HG02981 (cell line): ENCODE measurements at regions not wholly inside any gene's neighbourhood (a gene's known extent, or its start where the extent isn't known, plus 50 kb on each side); places are given as distances from the start of the nearest gene placed in this dataset.
"Not testable (repeated sequence)": the region's sequence is repeated elsewhere in the genome, so short reads cannot be mapped to it uniquely, and the experiment has no call there.

ENCODE experiments used
- ATAC-seq: cut with Tn5 transposase; IDR thresholded peaks from one replicate; pipeline ENCODE4 v1.9.1; 2021; ENCODE audit warnings: mild to moderate bottlenecking, moderate library complexity; ENCODE audit not compliant: unreplicated experiment

- no peak for ATAC-seq
Measured at GRCh38 chr18:28768791-28769768, 592.1 kb upstream of the CDH2 start.

GRCh38 chr18:28767727-28768211, 590.8 kb upstream of the CDH2 start:
- ATAC-seq = no peak

- ATAC-seq = no peak
Measured at GRCh38 chr18:28767201-28767600, 590.3 kb upstream of the CDH2 start.

GRCh38 chr18:28766721-28767120, 589.8 kb upstream of the CDH2 start:
- ATAC-seq = no peak

- no peak for ATAC-seq
Measured at GRCh38 chr18:28766027-28766426, 589.1 kb upstream of the CDH2 start.

- no peak for ATAC-seq
Measured at GRCh38 chr18:28760299-28760698, 583.4 kb upstream of the CDH2 start.

- ATAC-seq = no peak
Measured at GRCh38 chr18:28757466-28758008, 580.6 kb upstream of the CDH2 start.

GRCh38 chr18:28743115-28743514, 566.2 kb upstream of the CDH2 start:
- no peak for ATAC-seq

GRCh38 chr18:28740575-28740974, 563.6 kb upstream of the CDH2 start:
- no peak for ATAC-seq

GRCh38 chr18:28736951-28737350, 560.0 kb upstream of the CDH2 start:
- no peak for ATAC-seq

GRCh38 chr18:28736223-28736622, 559.3 kb upstream of the CDH2 start:
- ATAC-seq = no peak

- ATAC-seq = no peak
Measured at GRCh38 chr18:28735731-28736130, 558.8 kb upstream of the CDH2 start.

GRCh38 chr18:28729321-28729720, 552.4 kb upstream of the CDH2 start:
- ATAC-seq = no peak

GRCh38 chr18:28728891-28729290, 552.0 kb upstream of the CDH2 start:
- no peak for ATAC-seq

GRCh38 chr18:28727189-28727588, 550.3 kb upstream of the CDH2 start:
- not testable (repeated sequence) for ATAC-seq

GRCh38 chr18:28725876-28726275, 548.9 kb upstream of the CDH2 start:
- ATAC-seq = no peak

GRCh38 chr18:28723506-28723905, 546.6 kb upstream of the CDH2 start:
- ATAC-seq = no peak

GRCh38 chr18:28718696-28719095, 541.8 kb upstream of the CDH2 start:
- no peak for ATAC-seq

GRCh38 chr18:28716338-28716737, 539.4 kb upstream of the CDH2 start:
- no peak for ATAC-seq

- ATAC-seq = no peak
Measured at GRCh38 chr18:28715206-28715605, 538.3 kb upstream of the CDH2 start.

GRCh38 chr18:28714498-28714897, 537.6 kb upstream of the CDH2 start:
- no peak for ATAC-seq

GRCh38 chr18:28712796-28713425, 536.0 kb upstream of the CDH2 start:
- ATAC-seq = no peak
